CD4-positive, alpha-beta T cell treated with Interleukin-17A for 4 hours (primary cell): ENCODE measurements at regions not wholly inside any gene's neighbourhood (a gene's known extent, or its start where the extent isn't known, plus 50 kb on each side); places are given as distances from the start of the nearest gene placed in this dataset.

ENCODE experiments used
- DNase-seq: peaks from one replicate; pipeline ENCODE4 v3.0.0-alpha.2; 2020; ENCODE audit warnings: mixed read lengths

DNA sequence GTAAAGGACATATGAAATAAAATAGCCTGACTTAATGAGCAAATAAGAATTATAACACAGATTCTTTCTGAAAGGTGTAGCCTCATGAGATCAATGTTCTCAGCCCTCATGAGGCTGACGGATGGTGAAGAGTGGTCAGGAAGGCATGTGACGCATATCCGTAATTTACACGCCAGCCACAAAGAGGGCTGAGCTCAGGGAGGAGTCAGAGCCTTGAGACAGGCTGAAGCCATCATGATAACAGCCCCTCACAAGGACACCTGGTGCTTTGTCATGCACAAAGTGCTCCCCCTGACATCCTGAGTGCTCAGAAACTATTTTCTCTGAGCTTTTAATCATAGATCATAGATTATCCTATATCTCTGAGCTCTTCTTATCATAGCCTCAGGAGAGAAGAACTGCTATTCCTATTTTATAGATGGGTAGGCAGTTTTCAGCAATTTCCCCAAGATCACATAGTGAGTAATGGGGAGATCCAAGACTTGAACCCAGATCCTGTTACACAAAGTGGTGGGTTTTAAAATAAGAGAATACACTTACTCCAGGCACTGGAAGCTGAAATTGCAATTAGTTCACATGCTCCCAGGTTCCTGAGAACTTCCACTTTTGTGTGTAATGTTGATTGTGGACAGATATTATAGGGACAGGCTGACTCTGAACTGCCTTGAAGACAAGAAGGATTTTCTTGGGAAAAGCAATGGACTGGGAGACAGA, 267.1 kb downstream of the RPLP1 start:
- peak; percentile 76 for DNase-seq

GRCh38 chr15:69720536-69720935, 267.9 kb downstream of the RPLP1 start:
- peak; percentile 26 for DNase-seq

GRCh38 chr15:69722924-69723323, 270.3 kb downstream of the RPLP1 start:
- DNase-seq: no peak

GRCh38 chr15:69723404-69724096, 270.9 kb downstream of the RPLP1 start:
- no peak for DNase-seq

- no peak for DNase-seq
Observed at GRCh38 chr15:69724333-69724732, 271.7 kb downstream of the RPLP1 start.

GRCh38 chr15:69725275-69725674, 272.7 kb downstream of the RPLP1 start:
- DNase-seq: no peak

DNA sequence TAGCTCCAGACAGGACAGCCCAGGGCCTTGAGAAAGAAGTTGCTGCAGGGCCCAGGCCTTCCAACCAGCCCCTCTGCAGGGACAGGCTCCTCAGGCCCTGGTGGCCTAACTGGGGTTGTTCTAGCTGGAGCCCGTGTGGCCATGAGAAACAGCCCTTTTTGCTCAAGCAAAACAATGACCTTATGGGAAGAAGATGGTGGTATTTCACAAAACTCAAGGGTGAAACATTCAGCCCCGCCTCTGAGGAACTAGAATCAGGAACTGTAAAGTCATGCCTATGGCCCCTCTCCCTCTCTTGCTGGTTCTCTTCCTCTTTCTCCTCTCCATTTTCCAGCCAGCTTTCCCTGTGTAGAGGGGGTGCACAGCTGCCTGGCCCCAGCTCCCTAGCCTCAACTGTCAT, 273.3 kb downstream of the RPLP1 start:
- DNase-seq: no peak

- no peak for DNase-seq
Observed at GRCh38 chr15:69727121-69727924, 274.7 kb downstream of the RPLP1 start.

GRCh38 chr15:69729167-69729748, 276.6 kb downstream of the RPLP1 start:
- DNase-seq: peak; percentile 88

GRCh38 chr15:69730281-69731080, 277.9 kb downstream of the RPLP1 start:
- no peak for DNase-seq

DNA sequence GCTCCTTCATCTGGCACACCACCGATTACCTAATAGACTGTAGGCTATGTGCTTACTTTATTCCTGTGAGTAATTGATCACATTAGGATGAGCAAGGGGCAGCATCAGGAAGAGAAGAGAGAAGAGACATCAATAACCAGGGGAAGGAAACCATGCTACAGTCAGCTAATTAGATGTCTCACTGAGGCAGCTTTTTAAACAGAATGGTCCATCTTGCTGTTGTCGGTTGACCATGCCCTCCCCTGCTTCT, 278.4 kb downstream of the RPLP1 start:
- no peak for DNase-seq

DNA sequence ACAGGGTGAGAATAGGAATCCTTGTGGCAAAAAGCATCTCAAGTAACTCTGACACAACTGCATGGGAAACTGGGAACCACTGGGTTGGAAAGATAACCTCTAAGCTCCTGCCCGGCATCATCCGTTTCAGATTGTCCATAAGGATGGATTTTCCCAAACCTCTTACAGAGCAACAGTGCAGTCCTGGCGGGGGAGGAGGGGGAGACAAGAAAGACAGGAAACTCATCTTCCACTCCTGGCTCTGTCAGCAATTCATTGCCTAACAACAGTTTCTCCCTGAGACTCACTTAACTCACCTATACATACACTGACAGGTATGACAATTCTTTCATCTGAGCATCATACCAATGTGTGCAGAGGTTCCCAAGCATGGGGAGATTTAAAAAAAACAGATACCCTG, 279.0 kb downstream of the RPLP1 start:
- DNase-seq: no peak

- no peak for DNase-seq
Observed at GRCh38 chr15:69732133-69732532, 279.5 kb downstream of the RPLP1 start.

- DNase-seq: no peak
Observed at GRCh38 chr15:69734699-69735098, 282.1 kb downstream of the RPLP1 start.

DNA sequence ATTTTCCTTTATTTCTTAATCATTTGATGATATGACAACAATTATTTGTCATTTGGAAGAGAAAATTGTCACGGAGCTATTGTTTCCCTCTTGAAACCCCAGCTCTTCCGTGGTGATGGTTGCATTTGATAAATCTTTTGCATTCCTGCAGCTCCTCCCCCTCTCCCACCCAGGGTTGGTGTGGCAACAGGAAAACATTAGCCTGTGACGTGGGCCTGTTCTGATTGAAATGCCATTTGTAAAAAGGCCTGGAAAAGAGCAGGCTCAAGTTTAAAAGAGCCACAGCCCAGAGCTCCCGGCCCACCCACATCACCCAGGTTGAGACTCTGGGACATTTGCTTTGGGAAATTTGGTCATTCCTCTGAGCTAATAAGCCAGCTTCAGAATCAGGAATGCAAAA, 282.5 kb downstream of the RPLP1 start:
- no peak for DNase-seq

DNA sequence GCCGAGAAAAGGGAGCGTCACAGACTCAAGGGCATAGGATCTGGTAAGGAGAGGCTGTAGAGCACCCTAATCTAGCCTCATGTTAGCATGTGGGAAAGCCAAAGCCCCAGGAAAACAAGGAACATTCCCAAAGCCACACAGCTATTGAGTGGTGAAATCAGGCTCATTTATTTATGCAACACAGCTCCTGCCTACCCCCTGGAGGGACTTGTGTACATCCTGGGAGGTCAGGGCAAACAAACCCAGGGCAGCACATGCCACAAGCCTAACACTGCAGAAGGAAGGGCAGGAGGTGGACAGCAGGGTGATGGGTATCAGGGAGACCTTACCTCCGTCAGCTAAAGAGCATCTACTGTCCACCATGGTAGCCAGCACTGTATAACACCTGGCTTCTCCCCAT, 283.5 kb downstream of the RPLP1 start:
- DNase-seq: no peak

- no peak for DNase-seq
Observed at GRCh38 chr15:69737916-69738315, 285.3 kb downstream of the RPLP1 start.

DNA sequence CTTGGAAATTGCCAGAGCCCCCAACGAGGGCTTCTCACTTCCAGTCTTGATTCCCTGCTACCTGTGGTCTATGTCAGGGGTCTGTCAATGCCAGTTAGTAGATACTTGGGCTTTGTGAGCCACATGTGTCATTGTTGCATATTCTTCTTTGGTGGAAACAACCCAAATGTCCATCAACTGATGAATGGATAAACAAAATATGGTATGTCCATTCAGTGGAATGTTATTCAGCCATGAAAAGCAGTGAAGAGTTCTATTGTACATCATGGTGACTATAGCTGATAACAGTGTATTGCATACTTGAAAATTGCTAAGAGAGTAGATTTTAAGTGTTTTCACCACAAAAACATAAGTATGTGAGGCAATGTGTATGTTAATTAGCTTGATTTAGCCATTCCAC, 288.1 kb downstream of the RPLP1 start:
- no peak for DNase-seq

DNA sequence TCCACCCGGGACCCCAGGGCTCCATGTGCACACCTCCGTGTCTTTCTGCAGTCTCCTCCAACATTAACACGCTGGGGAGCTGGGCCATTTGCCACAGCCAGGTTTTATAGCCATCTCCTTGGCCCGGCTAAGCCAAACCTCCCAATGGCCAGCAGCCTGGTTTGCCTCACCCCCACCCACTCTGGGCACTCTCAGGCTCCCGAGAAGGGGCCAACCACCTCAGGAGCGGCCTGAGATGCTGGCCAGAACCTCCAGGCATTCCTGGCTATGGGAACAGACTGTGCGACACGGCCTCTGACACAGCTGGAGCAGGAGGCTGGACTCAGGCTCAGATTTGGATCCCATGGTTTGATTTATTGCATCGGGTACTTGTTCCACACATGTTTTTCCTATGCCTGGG, 289.7 kb downstream of the RPLP1 start:
- DNase-seq: no peak

DNA sequence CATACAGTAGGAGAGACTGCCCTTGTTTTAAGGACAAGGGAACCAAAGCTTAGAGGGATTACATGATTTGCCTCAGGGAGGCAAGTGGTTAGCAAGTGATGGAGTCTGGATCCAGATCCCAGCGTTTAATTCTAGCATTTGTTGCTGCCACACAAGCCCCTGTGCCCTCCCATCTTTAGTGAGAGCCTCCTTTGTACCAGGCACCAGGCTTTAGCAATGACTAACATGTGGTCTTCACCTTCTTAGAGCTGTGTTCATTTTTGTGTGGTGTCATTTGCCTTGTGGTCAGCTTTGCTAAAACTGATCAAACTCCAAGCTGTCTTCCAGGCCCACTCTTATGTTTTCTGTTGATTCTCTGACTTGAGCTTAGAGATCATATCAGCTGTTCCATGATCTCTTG, 290.5 kb downstream of the RPLP1 start:
- no peak for DNase-seq

DNA sequence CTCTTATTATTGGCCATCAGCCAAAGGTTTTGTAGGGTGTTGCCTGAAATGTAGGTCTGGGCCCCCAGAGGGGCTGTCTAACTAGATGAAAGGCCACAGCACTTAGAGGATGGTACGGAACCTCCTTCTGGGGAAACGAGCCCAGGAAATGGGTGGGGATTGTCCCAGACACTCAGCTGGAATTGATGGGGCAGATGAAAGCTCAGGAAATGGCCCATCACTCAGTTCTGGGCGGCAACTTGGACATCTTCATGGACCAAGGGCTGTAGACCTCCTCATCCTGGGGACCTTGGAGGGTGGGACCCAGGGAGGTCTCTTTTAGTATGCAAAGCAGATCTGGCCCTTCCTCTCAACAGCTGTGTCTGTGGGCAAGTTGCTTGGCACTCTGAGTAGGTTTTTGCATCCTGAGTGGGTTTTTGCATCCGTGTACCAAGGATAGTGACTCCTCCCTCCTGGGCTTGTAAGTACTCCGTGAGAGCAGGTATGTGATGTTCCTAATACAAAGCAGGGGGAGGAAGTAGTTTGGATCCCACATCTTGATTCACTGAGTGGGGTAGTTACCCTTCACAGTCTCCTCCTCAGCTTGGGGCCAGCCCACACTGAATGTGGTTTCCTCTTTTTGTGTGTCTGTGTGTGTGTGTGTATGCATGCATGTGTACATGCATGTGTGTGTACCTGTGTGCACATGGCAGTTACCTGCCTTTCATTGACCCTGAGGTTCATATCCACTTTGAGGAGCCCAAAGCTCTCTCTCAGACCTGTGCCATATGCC, 292.0 kb downstream of the RPLP1 start:
- DNase-seq: no peak

- DNase-seq: no peak
Observed at GRCh38 chr15:69747193-69747592, 294.6 kb downstream of the RPLP1 start.
